ENCODE measurements at regions not wholly inside any gene's neighbourhood (a gene's known extent, or its start where the extent isn't known, plus 50 kb on each side); places are given as distances from the start of the nearest gene placed in this dataset.

- TF ChIP-seq CTCF (conservative IDR thresholded peaks at IDR 0.05) (no peak), EZH2 (IDR thresholded peaks at IDR 0.05; ENCODE audit: low read depth) (no peak)
Observed at GRCh38 chr5:85628153-85628552, 989.6 kb upstream of the COX7C start.
